GM19397 (cell line): ENCODE measurements at regions not wholly inside any gene's neighbourhood (a gene's known extent, or its start where the extent isn't known, plus 50 kb on each side); places are given as distances from the start of the nearest gene placed in this dataset.

Experiments
- ATAC-seq: cut with Tn5 transposase; IDR thresholded peaks from one replicate; pipeline ENCODE4 v1.9.1; 2021; ENCODE audit warnings: mild to moderate bottlenecking, moderate library complexity; ENCODE audit not compliant: unreplicated experiment

DNA sequence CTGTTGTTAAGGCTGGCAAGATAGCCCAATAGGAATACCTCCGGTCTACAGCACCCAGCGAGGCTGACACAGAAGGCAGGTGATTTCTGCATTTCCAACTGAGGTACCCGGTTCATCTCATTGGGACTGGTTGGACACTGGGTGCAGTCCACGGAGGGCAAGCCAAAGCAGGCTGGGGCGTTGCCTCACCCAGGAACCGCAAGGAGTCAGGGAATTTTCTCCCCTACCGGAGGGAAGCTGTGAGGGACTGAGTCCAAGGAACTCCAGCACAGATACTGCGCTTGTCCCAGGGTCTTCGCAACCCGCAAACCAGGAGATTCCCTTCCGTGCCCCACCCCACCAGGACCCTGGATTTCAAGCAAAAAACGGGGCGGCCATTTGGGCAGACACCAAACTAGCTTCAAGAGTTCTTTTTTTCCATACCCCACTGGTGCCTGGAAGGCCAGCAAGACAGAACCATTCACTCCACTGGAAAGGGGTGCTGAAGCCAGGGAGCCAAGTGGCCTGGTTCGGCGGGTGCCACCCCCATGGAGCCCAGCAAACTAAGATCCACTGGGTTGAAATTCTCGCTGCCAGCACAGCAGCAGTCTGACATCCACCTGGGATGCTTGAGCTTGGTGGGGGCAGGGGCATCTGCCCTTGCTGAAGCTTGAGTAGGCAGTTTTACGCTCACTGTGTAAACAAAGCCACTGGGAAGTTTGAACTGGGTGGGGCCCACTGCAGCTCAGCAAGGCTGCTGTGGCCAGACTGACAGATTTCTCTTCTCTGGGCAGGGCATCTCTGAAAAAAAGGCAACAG lies 647.2 kb downstream of the BNC2 start:
- ATAC-seq, result no peak

DNA sequence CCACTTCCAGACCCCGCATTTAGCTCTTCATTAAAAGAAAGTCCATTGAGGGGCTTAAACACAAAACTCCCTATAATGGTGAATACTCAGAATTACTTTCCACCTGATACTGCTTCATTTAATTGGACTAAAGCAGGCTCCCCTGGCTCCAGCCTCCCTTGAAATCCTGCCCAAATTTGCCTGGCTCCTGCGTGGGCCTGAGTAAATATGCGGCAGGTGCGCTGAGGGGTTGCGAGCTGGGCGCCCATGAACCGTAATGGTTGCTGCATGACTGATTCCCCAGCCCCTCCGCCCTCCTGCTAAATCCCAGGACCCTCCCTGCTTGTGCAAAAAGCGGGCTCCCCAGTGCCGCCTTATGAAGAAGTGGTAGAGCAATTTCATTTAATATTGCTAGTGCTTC lies 639.7 kb downstream of the BNC2 start:
- no peak for ATAC-seq

DNA sequence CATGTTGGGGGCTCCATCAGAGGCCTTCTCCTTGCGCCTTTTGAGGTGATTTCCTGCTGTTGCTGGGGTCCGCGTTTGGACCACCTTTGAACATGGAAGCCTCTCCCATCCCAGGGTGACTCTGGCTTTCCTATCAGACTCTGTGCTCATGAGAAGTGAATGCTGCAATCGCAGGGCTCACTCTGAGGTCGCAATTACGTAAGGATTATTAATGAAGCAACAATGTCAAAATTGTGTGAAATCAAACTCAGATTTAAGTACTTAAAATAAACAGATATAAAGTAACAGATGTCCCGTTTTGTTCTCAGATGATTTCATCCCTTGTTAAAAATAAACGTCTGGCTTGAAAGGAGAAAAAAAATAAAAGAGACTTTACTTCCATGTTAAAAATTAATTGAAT lies 634.2 kb downstream of the BNC2 start:
- no peak for ATAC-seq

DNA sequence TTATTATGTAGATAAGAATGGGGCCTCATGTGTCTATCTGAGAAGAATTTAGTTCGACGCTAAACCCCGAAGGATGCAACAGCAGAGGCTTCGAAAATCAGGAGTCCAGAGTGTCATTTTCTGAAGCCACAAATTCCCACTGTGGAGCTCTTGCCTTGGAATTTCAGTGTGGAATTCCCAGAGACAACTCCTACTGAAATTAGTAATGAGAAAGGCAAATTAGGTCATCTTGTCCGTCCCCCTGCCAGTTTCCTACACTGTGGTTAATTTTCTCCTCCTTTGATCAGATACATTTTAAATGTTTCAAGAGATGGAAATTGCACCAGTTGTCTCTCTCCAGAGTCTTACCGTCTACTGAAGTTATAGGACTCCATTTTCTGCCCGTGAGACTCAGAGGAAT lies 633.6 kb downstream of the BNC2 start:
- ATAC-seq, result no peak

DNA sequence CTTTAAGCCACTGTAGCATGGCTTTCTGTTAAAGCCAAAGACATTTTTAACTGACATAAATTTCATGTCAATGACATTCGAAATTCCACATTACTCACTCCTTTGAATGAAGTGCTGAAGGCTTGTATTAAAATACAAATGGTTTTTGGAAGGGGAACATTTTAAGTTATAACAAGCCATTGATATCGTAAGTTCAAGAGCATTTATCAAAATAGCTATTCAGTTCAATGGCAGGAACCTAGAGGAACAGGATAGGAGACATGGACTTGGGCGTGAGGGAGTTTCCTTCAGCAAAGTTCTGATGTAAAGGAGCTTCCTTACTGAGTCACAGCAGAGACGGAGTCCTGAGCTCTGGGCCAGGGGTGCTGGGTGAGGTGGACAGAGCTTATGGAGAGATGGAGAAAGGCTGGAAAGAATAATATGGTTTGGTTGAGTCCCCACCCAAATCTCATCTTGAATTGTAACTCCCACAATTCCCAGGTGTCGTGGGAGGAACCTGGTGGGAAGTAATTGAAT lies 631.8 kb downstream of the BNC2 start:
- ATAC-seq, result no peak

DNA sequence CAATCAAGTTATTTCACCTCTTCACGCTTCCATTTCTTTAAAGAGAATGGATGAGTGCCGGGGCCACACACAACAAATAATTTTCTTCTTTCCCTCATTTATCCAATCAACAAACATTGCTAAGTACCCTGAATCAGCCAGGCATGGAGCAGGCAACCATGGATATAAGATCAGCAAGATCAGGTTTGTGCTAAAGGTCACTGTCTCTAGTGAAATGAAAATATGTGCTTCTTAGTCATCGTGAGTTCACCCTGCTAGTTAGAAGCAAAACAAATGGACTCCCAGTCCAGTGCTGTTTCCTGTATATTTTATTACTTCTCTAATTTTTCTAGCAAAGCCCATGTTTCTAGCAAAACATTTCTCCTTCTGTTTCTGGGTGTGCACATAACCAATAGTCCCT lies 629.2 kb downstream of the BNC2 start:
- no peak for ATAC-seq

DNA sequence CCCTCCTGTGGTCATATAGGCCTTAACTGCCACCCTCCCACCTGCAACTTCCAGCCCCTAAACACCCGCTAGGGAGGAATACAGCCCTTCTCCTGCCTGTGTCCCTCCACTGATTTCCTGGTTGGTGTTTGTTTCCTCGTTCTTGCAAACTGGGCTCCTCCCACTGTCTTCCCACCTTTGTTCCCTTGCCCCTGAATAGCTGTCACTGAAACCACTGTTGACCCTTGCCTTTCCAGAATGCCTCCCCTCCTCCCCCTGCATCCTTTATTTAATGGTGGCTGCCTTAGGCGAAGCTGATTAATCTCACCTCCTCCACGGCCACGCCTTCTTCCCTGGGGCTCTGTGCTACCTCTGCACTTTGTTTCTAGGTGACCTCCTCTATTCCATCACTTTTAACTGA lies 626.7 kb downstream of the BNC2 start:
- no peak for ATAC-seq

DNA sequence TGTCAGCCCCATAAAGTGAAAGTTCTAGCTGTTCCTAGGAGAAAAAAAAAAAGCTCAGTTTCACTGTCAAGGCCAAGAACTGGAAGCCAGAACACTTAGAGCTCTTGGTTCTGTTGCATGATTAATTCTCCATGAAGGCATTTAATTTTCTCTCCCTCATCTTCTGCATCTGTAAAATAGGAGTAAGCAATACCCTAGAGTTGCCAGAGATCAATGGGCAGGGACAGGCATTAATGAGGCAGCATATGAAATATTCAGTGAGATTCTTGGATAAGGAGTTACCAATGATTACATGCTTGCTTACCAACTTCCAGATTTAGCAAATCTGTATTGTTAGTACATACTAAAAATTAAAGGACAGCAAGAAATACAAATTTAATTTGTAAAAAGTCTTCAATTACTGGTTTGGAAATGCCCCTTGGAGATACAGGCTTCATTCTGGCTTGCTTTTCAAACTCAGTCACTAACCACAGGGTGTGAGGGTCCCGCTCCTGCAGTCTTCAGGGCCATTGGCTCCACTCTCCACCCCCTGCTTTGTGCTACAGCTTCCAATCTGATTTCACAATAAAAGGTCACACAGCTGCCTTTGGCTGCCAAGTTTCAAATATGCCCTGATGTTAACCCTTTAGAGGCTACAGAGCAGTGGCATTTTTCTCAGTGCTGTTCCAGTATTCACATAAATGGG lies 624.6 kb downstream of the BNC2 start:
- ATAC-seq, result no peak

DNA sequence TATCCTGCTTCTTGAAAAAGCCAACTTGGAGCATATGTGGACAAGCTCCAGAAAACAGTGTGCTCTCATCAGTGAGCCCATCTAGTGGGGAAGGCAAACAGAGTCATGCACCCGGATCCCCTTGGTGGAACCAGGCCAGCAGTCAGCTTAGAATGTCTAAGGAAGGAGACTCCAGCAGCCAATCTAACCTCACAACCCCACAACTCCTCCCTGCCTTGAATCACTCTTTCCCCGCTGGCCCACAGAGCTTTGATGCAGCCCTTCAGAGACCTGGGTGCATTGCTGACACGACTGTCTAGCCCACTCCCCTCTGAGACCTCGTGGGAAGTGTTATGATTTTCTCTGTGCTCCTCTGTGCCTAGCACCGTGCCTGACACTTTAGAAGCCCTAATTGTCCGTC lies 623.7 kb downstream of the BNC2 start:
- ATAC-seq, result no peak

DNA sequence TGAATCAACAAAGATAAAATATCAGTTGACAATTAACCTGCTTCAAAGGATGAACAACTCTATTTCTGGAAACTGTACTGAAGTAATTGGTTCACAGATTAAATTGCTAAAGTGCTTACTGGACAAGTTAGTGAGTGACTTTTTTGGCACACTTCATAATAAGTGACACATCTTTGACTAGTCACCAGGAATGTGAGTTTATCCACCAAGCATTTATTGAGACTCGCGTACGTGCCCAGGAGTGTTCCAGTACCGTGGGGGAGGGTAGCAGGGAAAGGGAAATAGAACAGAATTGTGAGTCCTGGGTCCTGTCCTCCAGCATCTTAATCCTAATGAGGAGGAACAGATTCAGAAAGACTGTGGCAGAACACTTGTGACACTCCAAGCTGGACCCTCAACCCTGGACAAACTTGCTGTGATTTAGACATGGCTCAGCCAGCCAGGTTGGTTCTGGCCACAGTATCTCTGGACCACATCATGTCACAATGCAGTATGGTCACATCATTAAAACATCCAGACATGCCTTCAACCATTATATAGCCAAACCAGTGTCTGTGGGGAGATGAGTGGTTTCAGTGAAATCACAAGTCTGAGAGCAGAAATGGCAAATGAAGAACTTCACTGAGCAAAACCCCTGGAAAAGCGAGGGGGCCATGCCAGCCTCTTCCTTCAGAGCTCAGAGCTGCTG lies 623.1 kb downstream of the BNC2 start:
- no peak for ATAC-seq

DNA sequence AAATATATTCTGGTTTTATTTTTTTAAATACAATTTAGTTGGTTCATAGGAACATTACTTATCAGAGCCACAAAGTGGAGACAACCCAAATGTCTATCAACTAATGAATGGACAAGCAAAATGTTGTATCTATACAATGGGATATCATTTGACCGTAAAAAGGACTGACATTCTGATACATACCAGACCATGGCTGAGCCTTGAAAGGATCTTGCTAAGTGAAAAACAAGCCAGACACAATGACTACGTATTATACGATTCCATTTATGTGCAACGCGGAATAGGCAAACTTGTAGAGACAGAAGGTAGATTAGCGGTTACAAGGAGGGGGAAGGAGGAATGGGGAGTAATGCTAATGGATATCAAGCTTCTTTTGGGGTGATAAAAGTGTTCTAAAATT lies 621.6 kb downstream of the BNC2 start:
- ATAC-seq, result no peak

DNA sequence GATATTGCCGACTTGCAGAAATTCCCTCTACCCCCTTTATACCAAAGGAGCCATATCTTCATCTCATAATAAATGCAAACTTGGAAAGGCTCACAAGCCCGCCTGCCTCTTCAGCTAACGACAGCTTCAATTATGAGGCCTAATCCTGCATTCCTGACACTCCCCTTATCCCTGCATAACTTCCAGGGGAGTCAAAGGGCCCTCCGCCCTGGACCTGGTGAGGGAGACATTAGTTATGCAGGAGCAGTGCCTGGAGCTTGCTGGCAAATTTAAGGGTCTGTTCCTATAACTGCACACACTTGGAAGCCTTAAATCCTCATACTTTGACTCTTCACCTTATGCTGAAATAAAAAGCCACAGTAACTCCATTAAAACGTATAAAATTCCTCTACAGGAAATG lies 617.9 kb downstream of the BNC2 start:
- ATAC-seq, result no peak

DNA sequence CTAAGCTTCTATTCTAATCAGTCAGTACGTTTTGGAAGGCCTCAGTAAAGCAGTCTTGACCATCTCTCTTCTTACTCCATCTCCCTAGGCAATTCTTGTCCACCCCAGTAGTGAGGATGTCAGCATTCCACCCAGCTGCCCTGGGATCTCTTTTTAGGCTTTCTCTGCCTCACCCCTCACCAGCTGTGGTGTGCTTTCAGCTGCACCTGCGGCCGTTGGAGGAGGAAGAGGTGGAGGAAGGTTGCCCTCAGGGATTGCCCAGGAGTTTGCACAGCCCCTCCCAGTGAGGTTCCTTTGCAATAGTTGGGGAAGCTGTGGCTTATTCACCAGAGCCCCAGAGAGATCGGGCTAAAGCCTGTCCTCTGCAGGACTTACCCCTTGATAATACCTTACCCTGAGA lies 615.8 kb downstream of the BNC2 start:
- no peak for ATAC-seq

DNA sequence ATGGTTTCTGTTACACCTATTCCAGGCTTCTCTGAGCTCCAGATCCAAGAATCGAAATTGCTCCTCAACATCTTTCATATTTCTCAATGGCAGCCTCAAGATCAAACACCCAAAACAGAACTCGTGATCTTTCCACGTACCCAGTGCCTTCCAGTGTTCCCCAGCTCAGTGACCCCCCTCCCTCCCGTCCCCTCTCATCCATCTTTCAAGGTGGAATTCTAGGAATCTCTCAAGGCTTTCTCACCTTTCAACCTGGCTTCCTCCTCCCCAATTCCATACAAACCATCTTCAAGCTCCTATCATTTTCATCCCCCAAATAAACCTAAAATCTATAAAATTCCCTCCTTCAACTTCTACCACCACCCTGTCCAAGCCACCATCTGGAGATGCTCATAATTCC lies 615.3 kb downstream of the BNC2 start:
- ATAC-seq, result no peak

DNA sequence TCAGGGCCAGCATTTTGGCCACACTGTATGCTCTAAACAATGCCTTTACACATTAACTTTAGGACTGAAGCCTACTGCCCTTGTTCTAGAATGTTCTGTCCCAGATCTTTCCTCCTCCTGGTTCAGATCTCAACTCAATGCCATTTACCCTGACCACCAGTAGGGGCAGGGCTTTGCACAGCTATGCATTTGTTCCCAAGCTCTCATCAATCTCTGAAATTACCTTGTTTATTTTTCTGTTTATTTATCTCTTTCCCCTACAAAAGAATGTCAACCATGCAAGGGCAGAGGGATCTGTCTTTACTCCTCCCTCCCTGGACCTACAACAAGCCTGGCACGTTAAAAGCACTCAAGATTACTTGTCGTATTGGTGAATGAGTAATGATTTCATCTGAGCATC lies 612.9 kb downstream of the BNC2 start:
- no peak for ATAC-seq

DNA sequence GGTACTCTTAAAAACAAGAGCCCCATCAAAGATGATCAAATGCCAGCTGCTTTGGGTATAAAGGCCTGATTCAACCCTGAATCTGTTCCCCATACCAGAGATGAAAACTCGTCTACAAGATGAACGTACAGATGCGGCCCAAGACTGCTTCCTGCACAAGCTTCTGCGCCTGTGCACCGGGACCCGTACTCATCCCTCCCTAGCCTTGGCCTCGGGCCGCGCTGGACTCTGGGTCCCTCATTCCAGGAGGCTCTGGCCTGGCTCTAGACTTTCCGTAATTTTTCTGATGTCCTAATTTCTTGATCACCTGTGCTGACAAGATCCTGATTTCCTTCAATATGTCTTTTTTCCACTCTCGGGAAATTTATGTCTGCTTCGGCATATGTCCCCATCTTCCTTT lies 612.3 kb downstream of the BNC2 start:
- ATAC-seq, result no peak

DNA sequence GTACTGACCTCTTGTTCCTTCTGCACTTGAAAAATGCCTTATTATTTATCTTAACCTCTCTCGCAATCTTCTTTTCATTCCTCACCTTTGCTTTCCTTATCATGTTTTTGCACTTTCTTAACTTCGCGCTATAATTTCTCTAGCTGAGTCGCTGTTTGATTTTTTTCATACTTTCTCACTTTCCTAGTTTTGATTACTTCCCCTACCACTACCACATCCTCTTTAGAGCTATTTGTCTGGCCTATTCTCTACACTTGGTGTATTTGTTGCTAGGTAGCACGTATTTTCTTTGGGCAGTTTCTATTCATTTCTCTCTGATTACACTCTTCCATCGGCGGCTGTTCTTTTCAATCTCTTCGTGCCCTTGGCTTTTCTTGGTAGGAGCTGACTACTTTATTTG lies 611.8 kb downstream of the BNC2 start:
- ATAC-seq, result peak; percentile 47

DNA sequence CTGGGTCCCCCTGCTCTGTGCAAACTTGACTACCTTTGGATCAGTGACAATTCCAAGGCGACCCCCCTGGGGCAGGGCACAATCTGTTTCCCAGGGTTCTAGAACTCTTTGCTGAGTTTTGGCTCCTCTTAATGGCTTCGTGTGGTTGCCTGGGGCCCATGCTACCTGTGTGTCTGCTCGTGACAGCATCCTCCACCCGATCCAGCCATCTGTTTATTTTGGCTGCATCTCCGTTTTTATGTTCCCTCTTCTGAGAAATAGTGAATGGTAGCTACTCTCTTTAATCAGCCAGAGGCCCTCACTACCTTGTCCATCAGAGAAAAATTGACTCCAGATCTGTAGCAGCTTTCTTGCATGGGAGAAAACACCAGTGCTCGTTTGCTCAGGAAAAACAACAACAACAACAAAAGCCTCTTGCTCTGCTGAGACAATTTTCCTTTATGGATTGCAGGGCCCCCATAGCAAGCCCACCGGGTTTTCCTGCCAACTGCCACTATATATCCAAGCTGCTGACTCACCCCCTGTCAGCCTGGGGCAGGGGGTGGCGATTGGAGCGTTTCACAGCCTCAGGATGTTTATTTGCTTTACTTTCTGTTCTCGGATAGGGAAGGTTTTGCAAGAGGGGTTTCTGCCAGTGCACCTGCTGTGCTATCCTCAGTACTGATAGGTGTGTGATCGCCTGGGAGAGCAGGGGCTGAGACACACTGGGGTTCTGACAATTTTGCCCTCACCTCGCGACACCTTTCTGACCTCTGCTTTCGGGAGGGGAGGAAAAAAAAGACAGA lies 607.8 kb downstream of the BNC2 start:
- no peak for ATAC-seq

DNA sequence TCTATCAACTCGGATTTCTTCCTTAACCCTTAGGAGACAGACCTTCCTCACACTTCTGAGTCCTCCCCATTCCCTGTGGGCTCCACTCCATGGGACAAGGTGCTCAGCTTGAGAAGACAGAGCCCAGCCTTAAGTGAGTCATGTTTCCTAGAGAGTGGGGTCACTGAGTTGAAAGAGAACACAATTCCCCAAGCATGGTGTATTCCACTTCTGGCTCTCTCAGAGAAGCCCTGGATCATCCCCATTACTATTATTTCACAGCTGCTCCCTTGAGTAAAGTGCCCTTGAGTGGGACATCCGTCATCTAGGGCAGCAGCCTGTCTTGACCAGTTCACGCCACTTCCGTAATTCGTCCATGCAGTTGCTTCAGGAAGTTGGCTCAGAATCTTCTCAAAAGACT lies 604.8 kb downstream of the BNC2 start:
- ATAC-seq, result no peak

DNA sequence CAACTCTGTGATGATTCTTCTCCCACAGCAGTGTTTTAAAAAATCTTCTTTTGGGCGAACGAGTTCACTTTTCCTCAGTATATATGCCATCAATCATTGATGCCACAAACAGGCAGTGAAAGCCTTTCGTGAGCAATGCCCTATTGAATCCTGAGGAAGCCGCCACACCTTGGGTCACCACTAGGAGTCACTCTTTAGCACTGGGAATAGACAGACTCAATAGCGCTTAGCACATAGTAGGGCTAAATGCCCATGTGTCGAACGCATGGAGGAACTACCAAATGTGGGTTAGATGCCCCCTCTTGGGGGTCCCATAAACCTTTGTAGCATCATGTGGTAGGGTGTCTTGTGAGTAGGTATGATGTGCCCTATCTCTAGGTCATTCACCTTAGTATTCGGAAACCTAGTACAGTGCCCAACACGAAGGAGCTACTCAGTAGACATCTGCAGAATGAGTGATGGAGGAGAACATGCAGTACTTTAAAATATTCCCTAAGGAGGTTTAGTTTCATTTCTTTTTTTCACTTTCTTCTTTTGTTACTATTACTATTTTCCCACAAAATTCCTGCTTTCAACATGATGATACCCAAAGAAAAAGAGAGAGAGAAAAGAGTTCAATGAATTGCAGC lies 603.7 kb downstream of the BNC2 start:
- ATAC-seq, result no peak
